ELF-1 (cell line): ENCODE measurements at regions not wholly inside any gene's neighbourhood (a gene's known extent, or its start where the extent isn't known, plus 50 kb on each side); places are given as distances from the start of the nearest gene placed in this dataset.

Experiments used
- DNase-seq: peaks from one replicate; pipeline ENCODE4 v3.0.0-alpha.2; 2016; ENCODE audit warnings: low read depth, low spot score

DNA sequence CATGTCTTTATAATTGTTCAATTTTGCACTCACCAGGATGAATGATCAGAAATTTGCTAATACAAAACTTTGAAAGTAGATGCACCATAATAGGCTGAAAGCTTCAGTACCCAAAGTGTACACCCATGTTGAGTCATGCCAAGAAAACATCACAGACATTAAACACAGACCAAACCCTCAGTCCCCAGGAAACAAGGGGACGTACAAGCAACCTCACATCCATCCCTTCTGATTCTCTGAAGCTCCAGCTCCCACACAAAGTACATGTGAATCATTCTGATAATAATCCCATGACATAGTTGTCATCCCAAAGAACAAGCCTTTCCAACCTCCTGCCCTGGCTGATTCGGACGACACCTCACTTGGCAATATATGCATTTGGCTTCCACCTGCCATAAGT lies 183.8 kb downstream of the SNX19 start:
- no peak for DNase-seq

DNA sequence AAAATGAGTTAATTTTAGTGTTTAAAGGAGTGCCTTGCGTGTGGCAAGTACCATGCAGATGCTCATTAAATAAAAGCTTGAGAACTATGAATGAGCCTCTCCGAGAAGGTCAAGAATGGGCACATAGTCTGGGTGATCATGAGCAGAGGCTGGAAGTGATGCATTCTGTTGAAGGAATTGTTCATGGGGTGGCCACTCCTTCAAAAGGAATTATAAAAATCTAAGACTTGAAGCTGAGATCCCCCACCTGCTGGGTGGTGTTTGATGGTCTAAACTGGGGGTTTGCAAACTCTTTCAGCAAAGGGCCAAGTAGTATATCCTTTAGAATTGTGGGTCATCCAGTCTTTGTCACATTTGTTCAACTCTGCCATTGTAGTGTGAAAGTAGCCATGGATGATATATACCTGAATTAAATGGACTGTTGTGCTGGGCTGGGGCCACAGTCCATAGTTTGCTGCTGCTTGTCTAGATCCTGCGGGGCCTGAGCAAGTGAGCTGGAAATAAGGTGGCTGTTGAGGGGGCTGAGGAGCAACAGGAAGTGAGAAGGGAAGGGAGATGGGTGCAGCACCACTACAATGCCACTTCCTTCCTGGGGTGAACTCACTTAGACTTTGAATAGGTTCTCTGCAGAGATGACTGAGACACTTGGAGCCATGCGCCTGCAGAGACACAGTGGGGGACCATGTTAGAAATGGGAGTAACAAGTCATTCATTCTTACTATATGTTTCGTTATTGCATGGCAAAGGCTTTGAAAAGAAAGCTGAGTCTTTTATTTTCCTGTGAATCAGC lies 179.0 kb downstream of the SNX19 start:
- no peak for DNase-seq

- DNase-seq = no peak
Observed at GRCh38 chr11:130737866-130738431, 178.3 kb downstream of the SNX19 start.

DNA sequence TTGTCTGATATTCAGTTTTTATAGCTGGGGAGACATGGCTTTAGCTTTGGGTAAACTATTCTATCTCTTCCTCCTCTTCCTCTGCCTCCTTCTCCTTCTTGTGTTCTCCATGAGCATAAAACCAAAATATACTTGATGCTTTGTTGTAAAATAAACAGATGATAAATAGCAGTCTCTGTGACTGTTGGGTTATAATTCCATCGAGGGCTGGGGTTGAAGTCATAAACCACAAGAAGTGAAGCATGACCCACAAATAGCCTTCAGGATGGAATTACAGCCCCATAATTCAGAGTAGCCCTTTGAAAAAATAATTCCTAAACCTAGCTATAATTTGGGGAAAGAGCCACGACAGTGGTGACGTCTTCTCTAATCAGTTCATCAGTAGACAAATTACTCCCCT lies 177.7 kb downstream of the SNX19 start:
- DNase-seq = no peak

DNA sequence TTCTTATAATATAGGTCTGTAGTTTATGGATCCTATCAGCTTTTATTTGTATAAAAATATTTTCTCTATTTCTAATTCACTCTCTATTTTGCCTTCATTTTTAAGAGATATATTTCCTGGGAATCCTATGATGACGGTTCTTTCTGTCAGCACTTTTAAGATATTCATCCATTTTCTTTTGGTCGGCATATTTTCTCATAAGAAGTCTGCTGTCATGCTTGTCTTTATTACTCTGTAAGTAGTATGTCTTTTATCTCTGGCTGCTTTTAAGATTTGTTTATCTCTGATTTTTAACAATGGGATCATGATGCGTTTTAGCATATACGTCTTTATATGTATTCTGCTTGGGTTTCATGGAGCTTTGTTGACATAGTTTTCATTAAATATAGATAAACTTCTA lies 175.5 kb downstream of the SNX19 start:
- no peak for DNase-seq

DNA sequence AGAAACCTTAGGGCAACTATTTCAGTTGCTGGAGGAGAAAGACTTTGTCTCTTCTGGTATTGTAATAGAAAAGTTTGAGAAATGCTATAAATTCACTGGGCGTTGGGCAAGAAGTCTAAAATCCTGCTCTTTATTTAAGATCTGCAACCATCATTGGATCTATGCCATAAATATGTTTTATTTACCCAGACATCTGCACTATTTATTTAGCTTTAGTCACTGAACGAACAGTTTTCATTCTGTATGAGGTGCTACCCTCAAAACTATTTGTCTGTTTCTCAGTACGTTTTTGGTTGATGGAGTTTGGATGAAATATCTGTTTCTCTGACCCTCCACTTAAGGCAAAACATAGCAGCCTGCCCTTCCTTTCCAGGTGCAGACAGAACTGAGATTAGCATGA lies 171.5 kb downstream of the SNX19 start:
- DNase-seq = no peak

DNA sequence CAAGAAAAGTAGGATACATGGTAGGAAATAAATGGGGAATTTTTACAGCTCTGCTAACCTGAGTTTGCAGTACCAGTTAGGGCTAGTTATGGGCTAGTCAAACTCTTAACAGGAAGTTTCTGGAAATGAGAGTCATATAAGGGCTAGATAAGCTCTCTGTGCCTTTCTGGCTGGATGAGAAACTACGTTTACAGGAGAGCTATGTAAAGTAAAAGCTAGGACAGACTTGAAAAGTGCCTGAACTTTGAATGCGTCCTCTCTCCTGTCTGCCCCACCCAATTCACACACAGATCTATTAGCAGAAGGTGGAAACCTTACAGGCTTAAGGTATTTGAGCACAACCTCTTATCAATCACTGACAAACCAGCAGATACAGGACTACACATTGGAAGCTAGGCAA lies 167.1 kb downstream of the SNX19 start:
- DNase-seq = no peak

DNA sequence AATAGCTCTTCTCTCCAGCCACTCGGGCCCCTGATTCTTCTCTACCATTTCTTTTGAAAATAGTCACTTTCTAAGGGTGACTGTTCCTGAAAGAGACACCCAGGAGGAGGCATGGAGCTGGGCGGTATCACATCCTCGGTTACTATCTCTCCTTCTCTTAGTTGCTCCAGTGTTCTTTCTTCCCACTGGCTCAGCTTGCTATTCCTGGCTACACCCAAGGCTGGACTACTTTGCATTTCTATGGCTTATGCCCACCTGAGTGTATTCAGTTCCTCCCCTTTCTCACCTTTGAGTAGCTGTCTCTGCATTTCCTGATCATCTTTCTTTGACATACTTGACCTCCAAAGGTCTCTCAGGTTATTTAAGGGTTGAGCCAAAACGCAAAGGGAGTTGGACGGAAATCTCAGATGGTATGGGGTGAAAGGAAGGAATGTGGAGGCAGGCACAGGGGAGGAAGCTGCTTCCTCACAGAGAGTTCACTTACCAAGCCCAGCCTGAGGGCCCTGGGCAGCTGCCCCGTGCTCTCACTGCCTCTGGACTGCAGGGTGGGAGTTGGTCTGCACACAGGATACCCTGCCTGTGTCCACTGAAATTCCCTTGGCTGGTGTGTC lies 155.7 kb downstream of the SNX19 start:
- DNase-seq = peak; percentile 58

DNA sequence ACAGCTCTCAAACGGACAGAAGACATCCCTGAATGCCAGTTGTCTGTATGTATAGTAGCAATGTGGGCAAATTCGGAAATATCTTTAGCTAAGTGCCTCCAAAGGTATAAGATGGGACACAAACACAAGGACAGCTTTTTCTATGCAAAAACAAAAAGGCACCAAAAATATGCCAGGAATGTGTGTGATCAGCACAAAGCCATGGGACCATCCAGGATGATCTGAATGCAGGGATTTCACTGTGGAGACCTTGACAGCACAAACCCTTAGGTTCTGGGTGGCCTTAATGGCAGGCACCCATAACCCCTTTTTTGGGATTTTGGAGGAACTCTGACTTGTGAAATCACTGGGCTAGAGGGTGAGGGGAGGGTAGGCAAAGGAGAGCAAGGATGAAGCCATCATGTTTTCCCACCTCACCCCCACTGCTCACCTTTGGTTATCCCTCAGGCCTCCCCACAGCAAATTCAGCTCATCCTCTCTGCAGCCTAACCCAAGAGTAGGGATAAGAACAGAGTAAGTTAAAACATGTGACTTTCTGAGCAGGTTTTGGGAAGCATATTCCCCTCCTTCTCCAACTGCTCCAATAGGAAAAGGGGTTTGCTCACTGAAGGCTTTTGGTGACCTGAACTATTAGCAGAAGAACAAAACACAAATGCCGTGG lies 154.6 kb downstream of the SNX19 start:
- DNase-seq = peak; percentile 54

DNA sequence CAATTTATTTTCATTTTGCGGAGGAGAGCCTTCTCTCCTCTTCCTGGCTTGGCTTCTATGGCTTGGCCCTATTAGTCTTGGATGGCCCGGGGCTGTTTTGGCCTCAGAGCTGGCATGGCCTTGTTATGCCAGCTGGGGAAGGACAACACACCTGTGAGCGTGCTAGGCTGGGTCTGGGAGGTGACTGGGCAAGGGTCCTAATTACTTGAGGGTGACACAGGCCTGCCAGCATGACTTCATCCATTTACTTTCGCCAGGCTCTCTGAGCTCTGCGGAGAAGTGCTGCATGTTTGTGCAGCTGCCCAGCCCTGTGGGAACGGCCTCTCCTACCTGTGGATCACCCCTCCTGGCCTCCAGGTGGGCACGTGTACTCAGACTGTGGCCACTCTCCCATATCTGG lies 153.6 kb downstream of the SNX19 start:
- DNase-seq = no peak

DNA sequence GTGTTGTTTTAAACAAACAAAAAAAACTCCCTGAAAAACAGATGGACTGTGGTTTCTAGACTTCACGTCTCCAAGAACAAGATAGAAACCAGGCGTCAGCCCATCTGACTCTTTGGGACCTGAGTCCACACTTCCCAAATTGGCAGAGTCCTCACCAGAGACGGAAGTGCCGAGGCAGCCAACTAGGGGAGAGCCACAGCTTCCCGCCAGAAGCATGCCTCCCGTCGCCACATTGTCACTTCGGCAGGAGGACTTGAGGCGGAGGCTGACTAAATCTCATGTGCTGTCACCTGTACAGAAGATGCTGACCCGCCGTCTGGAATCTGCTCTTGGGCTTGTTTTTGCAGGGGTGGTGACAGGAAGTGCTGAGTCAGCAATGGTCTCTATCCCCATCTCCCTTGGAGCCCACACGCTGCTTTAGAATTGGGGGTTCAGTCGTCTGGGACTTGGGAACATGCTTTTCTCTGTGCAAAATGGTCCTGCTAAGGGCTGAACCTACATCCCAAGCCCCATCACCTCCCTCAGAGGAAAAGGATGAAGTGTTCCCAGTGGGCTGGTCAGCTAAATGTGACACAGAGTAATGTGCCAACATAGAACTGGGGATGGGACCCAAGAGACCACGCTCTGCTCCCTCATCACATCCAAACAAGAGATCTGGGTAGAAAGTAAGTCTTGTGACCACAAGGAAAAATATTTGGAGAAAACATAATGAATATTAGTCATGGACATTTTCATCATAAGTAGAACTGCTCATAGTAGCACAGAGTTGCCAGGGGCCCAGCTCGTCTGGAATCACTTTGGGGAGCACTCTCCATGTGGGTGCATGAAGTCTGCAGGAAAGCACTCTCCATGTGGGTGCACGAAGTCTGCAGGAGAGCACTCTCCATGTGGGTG lies 152.9 kb downstream of the SNX19 start:
- DNase-seq = no peak

- no peak for DNase-seq
Observed at GRCh38 chr11:130765406-130765805, 150.9 kb downstream of the SNX19 start.

DNA sequence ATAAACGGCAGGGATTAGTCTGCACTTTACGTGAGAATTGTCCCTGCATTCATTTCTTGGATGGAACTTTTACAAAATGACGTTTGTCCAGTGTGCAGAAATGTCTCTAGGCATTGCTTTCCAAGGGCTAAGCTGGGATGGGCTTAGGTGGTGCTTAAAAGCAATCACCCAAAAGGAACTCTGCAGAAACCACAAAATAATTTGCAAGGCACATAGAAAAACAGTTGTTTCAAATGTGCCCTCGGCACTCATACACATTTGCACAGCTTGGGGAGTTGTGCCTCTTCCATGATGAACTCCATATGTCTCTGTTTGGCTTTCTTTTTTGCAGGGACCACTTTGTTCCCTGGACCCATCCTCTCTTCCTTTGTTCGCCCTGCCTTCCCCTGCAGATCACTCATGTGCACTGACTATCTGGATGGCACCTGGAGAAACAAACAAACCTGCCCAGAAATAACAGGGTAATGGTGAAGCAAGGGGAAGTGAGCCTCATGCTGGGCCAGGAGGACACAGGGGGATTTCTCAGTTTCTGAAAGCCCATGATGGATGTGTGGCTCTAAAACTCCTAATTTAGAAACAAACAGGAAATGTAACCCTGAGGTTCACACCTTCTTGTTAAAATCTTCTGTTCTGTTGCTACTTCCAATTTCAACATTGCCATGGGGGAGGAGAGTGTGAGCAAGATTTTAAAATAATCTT lies 150.2 kb downstream of the SNX19 start:
- no peak for DNase-seq

- no peak for DNase-seq
Observed at GRCh38 chr11:130766650-130767565, 149.4 kb downstream of the SNX19 start.

DNA sequence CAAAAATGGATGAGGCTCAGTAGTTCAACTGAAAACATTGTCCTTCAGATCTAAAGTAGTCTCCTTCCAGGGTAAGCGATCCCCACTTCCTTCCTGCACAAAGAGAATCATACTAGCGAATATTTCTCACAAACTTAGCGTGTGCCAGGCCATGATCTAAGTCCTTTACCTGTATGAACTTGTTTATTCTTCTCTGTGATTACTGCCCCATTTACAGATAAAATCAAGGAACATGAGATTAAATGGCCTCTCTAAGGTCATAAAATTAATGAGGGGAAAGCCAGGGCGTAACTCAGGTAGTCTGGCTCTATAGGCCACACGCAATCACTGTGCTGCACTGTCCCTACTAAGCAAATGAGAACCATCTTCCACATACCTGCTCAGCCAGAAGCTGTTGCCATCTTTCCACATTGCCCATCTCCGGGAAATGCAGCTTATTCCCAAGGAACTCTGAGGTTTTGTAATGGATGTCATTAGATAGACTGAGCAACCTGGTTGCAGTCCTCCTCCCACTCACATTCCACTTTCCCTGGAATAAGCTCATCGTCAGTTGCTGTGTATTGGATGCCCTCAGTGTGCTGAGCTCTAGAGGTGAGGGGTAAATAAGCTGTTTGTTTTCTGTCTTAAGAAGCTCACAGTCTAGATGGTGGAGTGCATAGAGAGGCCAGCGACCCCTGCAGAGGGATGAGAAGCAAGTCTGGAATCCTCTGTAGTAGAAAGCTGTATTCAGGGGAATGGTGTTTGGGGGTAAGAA lies 146.3 kb downstream of the SNX19 start:
- DNase-seq = no peak

DNA sequence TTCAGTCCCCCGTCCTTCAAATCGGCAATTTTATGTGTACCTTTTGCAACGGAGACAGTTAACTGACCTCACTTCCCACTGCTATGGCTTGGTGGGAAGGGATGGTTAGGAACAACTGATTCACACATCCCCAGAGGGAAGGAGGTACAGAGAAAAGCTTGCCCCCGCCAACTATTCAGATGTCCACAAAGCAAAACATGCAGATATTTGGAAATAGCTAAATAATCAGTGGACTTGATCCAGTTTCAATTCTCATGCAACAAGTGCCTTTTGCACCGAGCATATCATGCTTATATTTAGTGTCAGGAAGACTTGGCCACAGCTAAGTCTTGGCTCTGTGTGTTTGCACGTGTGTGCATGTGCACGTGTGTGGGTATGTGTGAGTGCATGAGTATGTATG lies 144.6 kb downstream of the SNX19 start:
- DNase-seq = no peak

DNA sequence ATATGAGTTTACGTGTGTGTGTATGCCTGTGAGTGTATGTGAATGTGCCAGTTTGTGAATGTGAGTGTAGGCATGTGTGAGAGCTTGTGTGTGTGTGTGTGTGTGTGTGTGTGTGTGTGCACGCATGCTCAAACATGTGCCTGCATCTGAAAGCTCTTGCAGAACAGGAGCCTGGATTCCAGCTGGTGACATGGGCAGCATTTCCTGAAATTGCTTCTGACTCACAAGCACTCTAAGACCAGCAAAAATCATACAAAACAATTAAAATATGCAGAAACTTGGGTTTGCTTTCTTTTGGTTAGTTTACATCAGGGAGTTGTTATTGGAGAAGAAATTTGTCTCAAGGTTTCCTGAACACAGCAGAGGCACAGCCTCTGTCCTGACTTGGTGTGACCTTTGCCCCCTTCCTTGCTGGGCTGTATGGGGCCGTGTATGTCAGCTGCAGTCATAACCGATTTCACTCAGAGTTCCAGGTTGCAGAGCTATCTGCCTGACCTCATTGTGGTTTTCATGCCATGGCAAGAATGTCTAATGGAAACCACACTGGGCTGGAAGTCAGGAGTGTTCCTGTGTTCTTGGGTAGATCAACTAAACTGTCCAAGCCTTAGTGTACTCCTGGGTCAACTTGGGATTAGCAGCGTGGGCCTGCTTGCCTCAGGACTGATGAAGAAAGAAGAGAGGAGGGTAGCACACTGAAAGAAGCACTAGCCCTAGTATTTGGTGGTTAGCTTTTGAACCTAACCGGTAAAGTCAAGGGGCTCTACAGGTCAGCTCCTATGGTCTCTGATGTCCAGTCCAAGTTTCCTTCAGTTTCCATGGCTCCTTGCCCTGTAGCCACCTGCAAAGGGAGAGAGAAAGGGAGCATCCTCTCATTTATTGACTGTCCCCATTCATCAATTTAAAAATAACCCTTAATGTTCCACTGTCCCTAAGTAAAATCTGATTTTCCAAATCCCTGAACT lies 143.7 kb downstream of the SNX19 start:
- DNase-seq = no peak

DNA sequence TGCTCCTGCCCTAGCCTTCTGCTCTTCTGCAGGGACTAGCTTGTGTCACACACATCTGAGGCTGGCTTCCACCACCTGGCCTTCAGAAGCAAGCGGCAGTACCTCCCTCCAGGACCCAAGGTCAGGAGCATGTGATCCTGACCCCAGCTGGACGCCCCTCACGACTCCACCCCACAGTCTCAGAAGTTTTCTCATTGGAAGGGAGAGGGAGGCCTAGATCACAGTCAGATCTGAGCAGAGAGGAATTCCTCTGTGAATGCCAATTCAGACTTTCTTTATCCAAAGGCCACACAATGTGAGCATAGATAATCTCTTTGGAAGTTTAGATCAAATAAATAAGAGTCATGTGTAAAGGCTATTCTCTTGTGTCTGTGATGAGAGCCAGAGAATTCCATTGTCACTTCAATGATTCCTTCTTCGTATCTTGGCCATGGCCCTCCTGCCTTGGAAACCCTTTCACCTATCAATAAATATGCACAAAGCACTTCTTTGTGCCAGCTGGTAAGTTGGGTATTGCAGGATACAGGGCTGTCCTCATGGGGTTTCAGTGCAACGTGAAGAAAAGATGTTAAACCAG lies 142.9 kb downstream of the SNX19 start:
- no peak for DNase-seq
